ENCODE measurements at regions not wholly inside any gene's neighbourhood (a gene's known extent, or its start where the extent isn't known, plus 50 kb on each side); places are given as distances from the start of the nearest gene placed in this dataset.

GRCh38 chr7:68414631-68415425, 1183.4 kb upstream of the AUTS2 start:
- H3K4me1 ChIP-seq (ENCODE audit: insufficient read depth), result no peaks in the 10 kb centered on the region
- H3K36me3 Mint-ChIP-seq (ENCODE audit: low read depth), result peaks cover 25% of the 10 kb centered on the region; the same call in 2 of the 3 replicates
- peaks cover 99% of the 10 kb centered on the region for H3K9me3 Mint-ChIP-seq
- no peak overlapping the region for H2AFZ ChIP-seq
- no peaks in the 10 kb centered on the region for H3K27me3 ChIP-seq (ENCODE audit: insufficient read depth)
- H3K27ac Mint-ChIP-seq, result no peak overlapping the region
- H3K36me3 ChIP-seq (ENCODE audit: insufficient read depth), result 0 out of 2 replicates have a peak, but pooled peaks cover 2% of the 10 kb centered on the region
- H4K20me1 ChIP-seq (replicated peaks; ENCODE audit: insufficient read depth), result no peaks in the 10 kb centered on the region
- H3K27me3 Mint-ChIP-seq (ENCODE audit: insufficient read depth, low read depth, poor library complexity), result peaks cover 2% of the 10 kb centered on the region
- H3F3A ChIP-seq (replicated peaks; ENCODE audit: low read depth), result no peaks in the 10 kb centered on the region
- ATAC-seq, result no peak
- DNase-seq (ENCODE audit: low spot score), result no peak
- H3K4me3 ChIP-seq, result no peak overlapping the region
- no peaks in the 10 kb centered on the region for H3K9me2 ChIP-seq (ENCODE audit: insufficient read depth)
- H3K4me3 Mint-ChIP-seq, result no peak overlapping the region
- H3K27ac ChIP-seq (ENCODE audit: low read depth), result no peak overlapping the region
- H3K4me2 ChIP-seq, result no peak overlapping the region
- H3K79me2 ChIP-seq (replicated peaks; ENCODE audit: insufficient read depth), result no peaks in the 10 kb centered on the region
- no peaks in the 10 kb centered on the region for H3K4me1 Mint-ChIP-seq
- TF ChIP-seq ZNF114 (CRISPR knock-in tag; IDR thresholded peaks at IDR 0.05) (no peak), REST (IDR thresholded peaks at IDR 0.05; ENCODE audit: unreplicated experiment) (no peak), ZNF331 (CRISPR knock-in tag; IDR thresholded peaks at IDR 0.05; ENCODE audit: low read depth) (no peak), STAT1 (IDR thresholded peaks at IDR 0.05; ENCODE audit: unreplicated experiment) (no peak), ETS1 (IDR thresholded peaks at IDR 0.05) (no peak), ZNF462 (CRISPR knock-in tag; IDR thresholded peaks at IDR 0.05) (no peak), EZH2 (IDR thresholded peaks at IDR 0.05; ENCODE audit: low read depth, unreplicated experiment) (no peak), CREB1 (CRISPR knock-in tag; IDR thresholded peaks at IDR 0.05; ENCODE audit: low read depth) (no peak), NANOG (IDR thresholded peaks at IDR 0.05; ENCODE audit: borderline replicate concordance) (no peak), JUNB (IDR thresholded peaks at IDR 0.05; ENCODE audit: unreplicated experiment) (no peak), EZH2phosphoT487 (IDR thresholded peaks at IDR 0.05; ENCODE audit: unreplicated experiment) (no peak), POLR2AphosphoS5 (IDR thresholded peaks at IDR 0.05; ENCODE audit: low read depth) (no peak), CTCF (conservative IDR thresholded peaks at IDR 0.05; ENCODE audit: low read depth in 2 of 2) (no peak)
